SKM-1 treated with dmso at 0.1 percent for 144 hours (cell line): ENCODE measurements at regions not wholly inside any gene's neighbourhood (a gene's known extent, or its start where the extent isn't known, plus 50 kb on each side); places are given as distances from the start of the nearest gene placed in this dataset.
"Not testable (repeated sequence)": the region's sequence is repeated elsewhere in the genome, so short reads cannot be mapped to it uniquely, and the experiment has no call there.

Experiments used
- DNase-seq: peaks from one replicate; lab custom pipeline; 2025; ENCODE audit not compliant: unreplicated experiment; lab: John Stamatoyannopoulos, UW

DNA sequence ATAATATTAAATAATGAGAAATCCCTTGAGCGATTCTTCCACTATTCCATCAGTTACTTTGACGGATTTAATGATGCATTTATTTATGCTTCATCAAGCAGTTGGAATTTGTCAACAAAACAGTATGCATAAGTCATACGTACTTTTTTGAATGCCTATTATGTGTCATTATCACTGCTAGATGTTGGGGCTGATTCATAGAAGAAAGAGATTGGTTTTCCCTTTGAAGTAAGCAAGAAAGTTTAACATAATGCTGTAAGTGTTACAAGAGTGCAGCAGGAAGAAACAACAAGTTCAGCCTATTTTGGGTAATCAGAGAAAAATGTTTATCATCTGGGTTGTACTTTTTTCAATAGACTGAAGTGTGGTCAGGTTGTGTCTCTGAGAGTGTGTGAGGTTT lies 121.2 kb upstream of the RANBP3L start:
- no peak for DNase-seq

DNA sequence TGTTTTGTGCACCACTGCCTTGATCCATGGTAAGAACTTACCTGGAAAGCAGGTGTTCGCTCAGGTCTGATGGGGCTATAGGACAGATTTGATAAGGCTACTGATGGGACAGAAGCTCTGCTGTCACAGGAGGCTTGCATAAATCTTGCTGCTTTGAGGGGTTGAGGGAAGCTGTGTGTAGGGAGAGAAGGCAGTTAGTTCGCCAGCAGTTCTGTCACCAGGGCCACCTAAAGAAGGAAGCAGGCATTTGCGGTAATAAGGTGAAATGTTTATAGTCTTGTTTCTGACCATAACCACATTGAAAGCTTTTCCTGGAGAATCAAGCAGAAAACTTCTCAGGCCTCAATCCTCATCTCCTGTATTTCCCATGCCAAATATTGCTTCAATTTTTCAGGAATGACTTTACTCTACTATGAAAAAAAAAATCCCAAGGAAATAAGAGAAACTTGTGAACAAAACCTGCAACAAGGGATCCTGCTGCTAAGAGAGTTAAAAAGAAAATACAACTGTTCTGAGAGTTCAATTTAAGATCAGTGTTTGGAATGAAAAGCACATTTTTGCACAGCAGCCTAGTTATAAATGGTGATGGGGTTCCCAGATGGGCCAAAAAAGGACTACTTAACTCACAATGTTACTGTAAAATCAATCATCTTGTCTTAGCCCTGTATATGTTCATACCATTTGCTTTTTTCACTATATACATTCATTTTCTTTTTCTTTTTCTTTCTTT lies 122.0 kb upstream of the RANBP3L start:
- peak; percentile 13 for DNase-seq

DNA sequence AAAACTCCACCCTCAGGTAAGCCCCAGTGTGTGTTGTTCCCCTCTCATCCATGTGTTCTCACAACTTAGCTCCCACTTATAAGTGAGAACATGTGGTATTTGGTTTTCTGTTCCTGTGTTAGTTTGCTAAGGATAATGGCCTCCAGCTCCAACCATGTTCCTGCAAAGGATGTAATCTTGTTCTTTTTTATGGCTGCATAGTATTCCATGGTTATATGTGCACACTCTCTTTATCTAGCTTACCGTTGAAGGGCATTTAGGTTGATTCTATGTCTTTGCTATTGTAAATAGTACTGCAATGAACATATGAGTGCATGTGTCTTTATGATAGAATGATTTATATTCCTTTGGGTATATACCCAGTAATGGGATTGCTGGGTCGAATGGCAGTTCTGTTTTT lies 124.4 kb upstream of the RANBP3L start:
- DNase-seq = not testable (repeated sequence)

DNA sequence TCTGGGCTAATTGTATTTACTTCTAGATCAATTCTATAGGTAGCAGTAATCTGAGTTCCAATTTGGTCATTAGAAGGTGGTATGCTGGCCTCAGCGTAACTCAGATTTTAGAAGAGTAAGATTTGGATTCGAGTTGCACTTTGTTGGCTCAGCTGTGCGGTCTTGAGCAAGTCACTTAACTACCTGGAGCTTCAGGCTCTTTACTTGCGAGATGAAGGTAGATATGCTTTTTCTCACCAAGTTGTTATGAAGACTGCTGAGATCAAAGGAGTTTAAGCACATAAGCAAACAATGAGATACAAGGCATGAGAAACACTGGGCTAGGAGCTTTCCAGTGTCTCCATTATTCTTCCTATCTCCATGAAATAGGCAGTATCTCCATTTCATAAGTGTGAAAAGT lies 133.8 kb upstream of the RANBP3L start:
- no peak for DNase-seq

- no peak for DNase-seq
These were observed 134.6 kb upstream of the RANBP3L start for GRCh38 chr5:36436306-36436705.

DNA sequence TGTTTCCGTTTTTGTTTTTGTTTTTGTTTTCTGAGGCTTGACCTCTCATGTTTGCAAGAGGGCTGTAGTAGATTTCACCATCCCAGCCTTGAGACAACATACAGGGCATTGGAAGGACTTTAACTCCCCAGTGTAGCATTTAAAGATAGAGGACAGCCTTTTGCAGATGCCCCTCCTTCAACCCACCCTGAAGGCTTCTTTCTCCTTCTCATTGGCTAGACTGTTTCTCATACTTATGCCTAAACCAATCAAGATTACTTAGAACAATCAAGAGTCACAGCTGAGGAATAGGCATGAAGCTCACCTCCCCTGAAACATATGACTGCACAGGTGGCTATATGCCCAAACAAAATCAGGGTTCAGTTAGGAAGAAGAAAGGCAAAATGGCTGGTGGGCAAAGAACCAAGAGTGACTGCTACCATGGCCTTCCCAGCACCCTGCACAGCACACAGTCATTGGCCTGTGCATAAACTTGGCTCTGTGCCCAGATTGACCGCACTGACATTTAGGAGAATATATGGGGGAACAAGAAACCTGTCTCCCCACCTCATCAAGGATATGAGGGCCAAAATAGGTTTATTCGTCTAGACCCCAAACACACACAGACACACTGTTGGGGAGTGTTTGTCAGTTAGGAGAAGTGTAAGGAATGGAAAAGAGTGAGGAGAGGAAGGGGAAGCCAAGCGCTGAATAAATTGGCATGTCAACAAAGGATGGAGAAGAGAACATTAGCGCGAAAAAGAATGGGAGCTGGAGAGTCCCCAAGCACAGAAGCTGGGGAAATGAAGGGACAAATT lies 137.3 kb upstream of the RANBP3L start:
- DNase-seq = no peak

DNA sequence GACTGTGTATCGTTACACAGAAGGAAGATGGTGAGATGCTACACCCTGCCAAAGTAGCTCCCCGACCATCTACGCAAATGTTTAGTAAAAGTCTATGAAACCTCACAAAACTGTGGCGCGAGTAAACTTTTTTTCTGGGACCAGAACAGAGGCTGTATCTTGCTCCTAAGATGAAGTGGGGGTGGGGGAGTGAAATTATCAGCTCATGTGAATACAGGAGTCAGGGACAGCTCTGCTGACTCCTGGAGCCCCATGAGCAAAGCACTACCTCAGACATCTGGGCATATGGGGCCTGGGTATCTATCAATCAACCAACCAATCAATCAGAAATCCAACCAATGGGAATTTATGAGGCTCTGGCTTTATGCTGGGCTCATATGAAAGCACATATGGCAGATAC lies 138.6 kb upstream of the RANBP3L start:
- no peak for DNase-seq

GRCh38 chr5:36441280-36441679 lies 139.6 kb upstream of the RANBP3L start:
- no peak for DNase-seq

- peak; percentile 33 for DNase-seq
These were observed 140.7 kb upstream of the RANBP3L start for GRCh38 chr5:36442352-36442751.

DNA sequence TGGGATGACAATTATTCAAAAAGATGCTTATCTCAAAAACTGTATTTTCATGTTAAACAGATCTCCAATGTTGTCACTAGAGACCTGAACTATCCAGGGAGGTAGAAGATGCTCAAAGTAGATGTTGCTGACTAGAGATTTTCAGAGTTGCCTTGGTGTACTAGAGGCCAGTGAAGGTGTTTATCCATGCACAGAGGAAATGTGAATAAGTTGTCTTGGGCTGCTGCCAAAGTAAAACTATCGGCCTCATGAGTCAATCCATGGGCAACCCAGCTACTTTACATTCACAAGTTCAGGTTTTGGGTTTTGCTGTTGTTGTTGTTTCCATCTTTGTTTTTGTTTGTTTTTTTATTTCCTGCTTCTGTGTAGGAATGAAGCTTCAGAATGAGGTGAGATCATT lies 141.1 kb upstream of the RANBP3L start:
- no peak for DNase-seq

GRCh38 chr5:36443941-36444340 lies 142.2 kb upstream of the RANBP3L start:
- no peak for DNase-seq

- DNase-seq = no peak
These were observed 143.1 kb upstream of the RANBP3L start for GRCh38 chr5:36444582-36445418.

DNA sequence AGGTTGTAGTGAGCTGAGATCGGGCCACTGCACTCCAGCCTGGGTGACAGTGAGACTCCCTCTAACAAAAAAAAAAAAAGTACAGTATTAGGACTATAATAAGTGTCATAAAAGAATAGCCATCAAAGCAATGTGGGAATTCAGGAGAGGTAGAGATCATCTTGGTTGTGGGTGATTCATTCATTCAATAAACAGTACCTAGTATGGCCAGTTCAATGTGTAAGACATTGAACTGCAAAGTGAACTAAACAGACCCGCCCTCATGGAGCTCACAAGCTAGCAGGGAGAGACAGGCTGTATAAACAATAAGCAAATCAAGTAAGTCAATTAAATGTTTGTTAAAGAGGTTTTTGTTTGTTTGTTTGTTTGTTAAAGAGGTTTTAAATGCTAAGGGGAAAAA lies 146.1 kb upstream of the RANBP3L start:
- DNase-seq = no peak

- no peak for DNase-seq
These were observed 148.7 kb upstream of the RANBP3L start for GRCh38 chr5:36450229-36451014.

- no peak for DNase-seq
These were observed 150.8 kb upstream of the RANBP3L start for GRCh38 chr5:36452424-36453006.

DNA sequence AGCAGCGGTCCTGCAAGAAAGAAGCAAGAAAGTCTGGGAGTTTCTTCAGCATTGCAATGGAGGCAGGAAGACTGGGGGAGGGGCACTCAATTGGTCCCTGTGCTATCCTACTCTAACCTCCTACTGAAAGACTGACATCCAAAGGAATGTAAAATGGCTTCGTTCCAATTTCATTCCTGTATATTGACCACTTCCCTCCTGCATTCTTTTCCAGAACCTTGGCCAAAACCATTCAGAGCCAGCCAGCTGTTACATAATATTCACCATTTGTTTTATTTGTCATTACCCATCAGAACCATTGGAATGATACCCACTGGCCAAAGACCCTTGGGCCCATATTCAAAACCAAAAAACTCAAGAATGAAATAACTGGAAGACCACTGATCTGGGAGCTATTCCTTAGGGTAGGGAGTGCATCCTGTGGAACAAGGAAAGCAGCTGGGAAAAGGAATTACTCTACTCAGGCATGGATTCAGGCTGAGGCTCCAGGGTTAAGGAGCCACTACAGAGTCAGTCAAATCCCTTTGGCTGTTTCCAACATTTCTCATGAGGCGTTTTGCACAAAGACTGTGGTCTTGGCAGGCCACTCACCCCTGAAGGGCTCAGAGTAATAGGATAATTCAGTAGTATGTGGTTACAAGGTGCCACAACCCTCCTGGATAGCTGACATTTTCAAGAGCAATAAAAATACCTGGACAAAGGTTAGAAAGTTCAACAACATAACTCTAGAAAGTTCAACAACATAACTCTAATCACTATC lies 148.7 kb upstream of the SLC1A3 start:
- DNase-seq = no peak

- no peak for DNase-seq
These were observed 147.7 kb upstream of the SLC1A3 start for GRCh38 chr5:36458746-36459145.

DNA sequence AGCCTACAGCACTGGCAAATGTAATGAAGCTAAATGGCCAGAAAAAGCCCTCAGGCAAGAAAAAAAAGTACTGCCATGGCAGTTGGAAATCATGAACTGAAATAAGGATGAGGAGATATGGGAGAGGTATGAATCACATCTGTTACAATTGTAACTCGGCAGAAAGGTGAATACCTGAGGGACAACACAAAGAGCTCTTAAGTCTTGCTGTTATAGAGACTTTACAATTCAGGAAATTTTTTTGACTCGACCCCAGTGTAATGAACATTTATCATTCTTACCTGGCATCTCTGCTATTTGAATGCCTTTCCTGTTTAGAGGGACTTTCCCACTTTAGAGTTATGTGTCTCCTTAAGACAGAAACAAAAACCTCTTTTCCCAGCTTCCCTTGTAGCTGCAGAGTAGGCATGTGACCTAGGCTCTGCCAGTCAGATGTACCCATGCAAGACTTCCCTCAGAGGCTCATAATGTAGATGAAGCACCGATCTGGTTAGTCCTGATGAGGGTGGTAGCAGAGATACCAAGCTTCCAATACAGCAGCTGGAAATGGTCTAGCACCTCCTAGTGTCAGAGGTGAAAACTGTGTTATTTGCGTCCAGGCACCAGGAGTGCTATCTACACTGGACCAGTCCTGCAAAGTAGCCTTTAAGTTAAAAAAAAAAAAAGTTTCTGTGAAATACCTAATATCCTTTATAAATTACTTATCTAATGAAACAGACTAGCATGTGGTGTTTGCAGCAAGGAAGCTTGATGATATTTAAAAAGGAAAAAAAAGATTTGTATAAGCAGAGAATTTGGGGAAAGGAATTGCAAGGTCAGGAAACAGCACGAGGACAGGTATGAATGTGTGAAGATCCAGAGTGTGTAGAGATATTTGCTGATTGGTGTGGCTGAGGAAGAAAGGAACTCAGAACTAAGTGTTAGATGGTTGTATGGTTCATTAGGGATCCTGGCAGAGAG lies 146.9 kb upstream of the SLC1A3 start:
- peak; percentile 7 for DNase-seq
